PC-3 (cell line): ENCODE measurements at regions not wholly inside any gene's neighbourhood (a gene's known extent, or its start where the extent isn't known, plus 50 kb on each side); places are given as distances from the start of the nearest gene placed in this dataset.

ENCODE experiments used
- ATAC-seq: fragments of 200-7000 bp; cut with Tn5 transposase; 2 replicates; pipeline ENCODE4 v1.9.1; 2020; ENCODE audit warnings: mild to moderate bottlenecking, moderate library complexity
- BruUV-seq: library from RNA; stranded (reverse); fragments of 400-500 nt; replicated peaks from 2 replicates; lab custom pipeline; 2021; lab: Mats Ljungman, UMichigan
- CTCF ChIA-PET: fragments of 300-600 bp; sonication (Branson Sonifier 250); formaldehyde crosslinking; loops from one replicate; lab custom pipeline; 2022; ENCODE audit warnings: antibody characterized with exemption; lab: Charles Lee
- POLR2A ChIA-PET: fragments of 300-600 bp; sonication (Branson Sonifier 250); formaldehyde crosslinking; loops from one replicate; lab custom pipeline; 2022; ENCODE audit warnings: antibody characterized with exemption; ENCODE audit not compliant: unreplicated experiment; lab: Charles Lee
- DNase-seq: peaks from one replicate; pipeline ENCODE4 v3.0.0-alpha.2; 2015
- H2AFZ ChIP-seq: fragments of 300-600 bp; sonication (generic); 2 replicates; pipeline ENCODE4 v1.6.0; 2016; ENCODE audit warnings: antibody characterized with exemption, low read length
- H3F3A ChIP-seq: fragments of 300-600 bp; sonication (generic); one replicate; pipeline ENCODE4 v1.6.0; 2017; ENCODE audit warnings: antibody characterized with exemption, low read length, control low read depth, mild to moderate bottlenecking; ENCODE audit not compliant: unreplicated experiment
- H3K27ac ChIP-seq: fragments of 300-600 bp; sonication (generic); 2 replicates; pipeline ENCODE4 v1.5.1; 2016; ENCODE audit warnings: mild to moderate bottlenecking, low read length
- H3K27me3 ChIP-seq: fragments of 300-600 bp; sonication (generic); 2 replicates; pipeline ENCODE4 v1.6.1; 2016; ENCODE audit warnings: low read length, mixed read lengths
- H3K36me3 ChIP-seq: fragments of 300-600 bp; sonication (generic); 2 replicates; pipeline ENCODE4 v1.6.1; 2016; ENCODE audit warnings: low read depth, mixed run types, low read length, mixed read lengths
- H3K4me1 ChIP-seq: fragments of 300-600 bp; sonication (generic); 2 replicates; pipeline ENCODE4 v1.5.1; 2016; ENCODE audit warnings: low read length; ENCODE audit not compliant: insufficient read depth
- H3K4me2 ChIP-seq: fragments of 300-600 bp; sonication (generic); 2 replicates; pipeline ENCODE4 v1.6.0; 2016; ENCODE audit warnings: low read length
- H3K4me3 ChIP-seq: fragments of 300-600 bp; sonication (generic); 2 replicates; pipeline ENCODE4 v1.5.1; 2016; ENCODE audit warnings: mild to moderate bottlenecking, low read length, mixed read lengths
- H3K79me2 ChIP-seq: fragments of 300-600 bp; sonication (generic); 2 replicates; pipeline ENCODE4 v1.6.1; 2017; ENCODE audit warnings: low read length, mixed read lengths
- H3K9ac ChIP-seq: fragments of 300-600 bp; sonication (generic); 2 replicates; pipeline ENCODE4 v1.6.0; 2016; ENCODE audit warnings: mild to moderate bottlenecking, low read length
- H3K9me2 ChIP-seq: fragments of 300-600 bp; sonication (generic); replicated peaks from 2 replicates; pipeline ENCODE4 v1.6.1; 2016; ENCODE audit warnings: mixed run types, low read length, mixed read lengths
- H3K9me3 ChIP-seq: fragments of 300-600 bp; sonication (generic); 2 replicates; pipeline ENCODE4 v1.6.1; 2016; ENCODE audit warnings: low read length, mixed read lengths
- H4K20me1 ChIP-seq: fragments of 300-600 bp; sonication (generic); 2 replicates; pipeline ENCODE4 v1.6.1; 2016; ENCODE audit warnings: low read length, mixed read lengths
- CTCF ChIP-seq: fragments of 300-600 bp; sonication (generic); conservative IDR thresholded peaks from 2 replicates; pipeline ENCODE4 v1.5.1; 2017; ENCODE audit warnings: antibody characterized with exemption, low read depth, mild to moderate bottlenecking, low read length
- EZH2 ChIP-seq: fragments of 300-600 bp; sonication (generic); IDR thresholded peaks from one replicate; pipeline ENCODE4 v1.6.1; 2017; ENCODE audit warnings: antibody characterized with exemption, mild to moderate bottlenecking, low read length; ENCODE audit not compliant: unreplicated experiment
- EZH2phosphoT487 ChIP-seq: fragments of 300-600 bp; sonication (generic); IDR thresholded peaks from 2 replicates; pipeline ENCODE4 v1.6.1; 2018; ENCODE audit warnings: mild to moderate bottlenecking, antibody characterized with exemption, low read length, borderline replicate concordance
- intact Hi-C: fragments of 100-400 bp; cut with micrococcal nuclease; formaldehyde crosslinking; loops from 2 replicates; pipeline ENCODE4 v1.9.0; 2023

- H4K20me1 ChIP-seq = no peaks in the 10 kb centered on the region
- ATAC-seq = no peak
- no peaks in the 10 kb centered on the region for H3K27me3 ChIP-seq
- no peak for DNase-seq
- BruUV-seq = no TSS peak
- no peak overlapping the region for H3K9ac ChIP-seq
- no peaks in the 10 kb centered on the region for H3F3A ChIP-seq
- TF ChIP-seq EZH2 (no peak), EZH2phosphoT487 (no peak), CTCF (no peak)
- POLR2A ChIA-PET = no interaction called here
- no peaks in the 10 kb centered on the region for H3K4me1 ChIP-seq
- CTCF ChIA-PET = no interaction called here
- intact Hi-C loops = no loop called here
- H3K4me3 ChIP-seq = no peak overlapping the region
- H3K4me2 ChIP-seq = no peak overlapping the region
- no peaks in the 10 kb centered on the region for H3K9me2 ChIP-seq
- no peaks in the 10 kb centered on the region for H3K36me3 ChIP-seq
- no peaks in the 10 kb centered on the region for H3K79me2 ChIP-seq
- H3K9me3 ChIP-seq = no peaks in the 10 kb centered on the region
- no peak overlapping the region for H2AFZ ChIP-seq
- H3K27ac ChIP-seq = no peak overlapping the region
These were observed 137.9 kb downstream of the BACH1 start for GRCh38 chr21:29436650-29437049.

DNA sequence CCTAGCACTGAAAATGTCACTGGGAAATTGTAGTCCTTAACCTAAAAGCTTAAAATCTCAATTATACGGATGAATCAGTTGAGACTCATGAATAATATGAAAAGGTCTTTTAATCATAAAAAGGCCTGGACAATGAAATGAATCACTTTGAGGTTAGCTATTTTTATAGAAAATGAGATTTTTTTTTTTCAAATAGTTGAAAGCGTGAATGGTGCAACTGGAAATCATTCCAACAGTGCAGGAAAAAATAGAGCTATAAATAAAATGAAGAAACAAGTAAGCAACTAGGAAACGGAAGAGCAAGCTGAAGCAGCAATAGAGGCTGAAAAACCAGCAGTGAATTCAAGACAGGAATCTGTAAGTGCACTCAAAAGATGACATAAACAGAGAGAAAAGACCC, 142.9 kb downstream of the BACH1 start:
- H2AFZ ChIP-seq = no peak overlapping the region
- H3K4me2 ChIP-seq = no peak overlapping the region
- no peaks in the 10 kb centered on the region for H3K9me3 ChIP-seq
- POLR2A ChIA-PET = no interaction called here
- H3K4me3 ChIP-seq = no peak overlapping the region
- no peaks in the 10 kb centered on the region for H3K27me3 ChIP-seq
- ATAC-seq (no peak; the same call in 1 of the 2 replicates), DNase-seq (no peak)
- BruUV-seq = no TSS peak
- H3K36me3 ChIP-seq = no peaks in the 10 kb centered on the region
- H3K9me2 ChIP-seq = no peaks in the 10 kb centered on the region
- H4K20me1 ChIP-seq = no peaks in the 10 kb centered on the region
- intact Hi-C loops = no loop called here
- H3K9ac ChIP-seq = no peak overlapping the region
- no peak for TF ChIP-seq EZH2phosphoT487
- TF ChIP-seq CTCF = no peak
- TF ChIP-seq EZH2 = no peak
- no peak overlapping the region for H3K27ac ChIP-seq
- CTCF ChIA-PET = no interaction called here
- H3F3A ChIP-seq = no peaks in the 10 kb centered on the region
- no peaks in the 10 kb centered on the region for H3K79me2 ChIP-seq
- H3K4me1 ChIP-seq = no peaks in the 10 kb centered on the region

GRCh38 chr21:29443411-29444010, 144.8 kb downstream of the BACH1 start:
- ATAC-seq (no peak), DNase-seq (no peak)
- Histone ChIP-seq H3K4me3 (no peak overlapping the region), H4K20me1 (no peaks in the 10 kb centered on the region), H3K9me3 (no peaks in the 10 kb centered on the region), H3K9me2 (no peaks in the 10 kb centered on the region), H2AFZ (no peak overlapping the region), H3K27me3 (no peaks in the 10 kb centered on the region), H3K9ac (no peak overlapping the region), H3K36me3 (no peaks in the 10 kb centered on the region), H3K79me2 (no peaks in the 10 kb centered on the region), H3K27ac (no peak overlapping the region), H3F3A (no peaks in the 10 kb centered on the region), H3K4me1 (no peaks in the 10 kb centered on the region), H3K4me2 (no peak overlapping the region)
- ChIA-PET POLR2A (no interaction called here), CTCF (no interaction called here)
- no TSS peak for BruUV-seq
- no peak for TF ChIP-seq EZH2
- TF ChIP-seq EZH2phosphoT487 = no peak
- TF ChIP-seq CTCF = no peak
- intact Hi-C loops = no loop called here
